ENCODE measurements at regions not wholly inside any gene's neighbourhood (a gene's known extent, or its start where the extent isn't known, plus 50 kb on each side); places are given as distances from the start of the nearest gene placed in this dataset.

- no peak for TF ChIP-seq CTCF (IDR thresholded peaks at IDR 0.05)
- no peak for TF ChIP-seq POLR2A (IDR thresholded peaks at IDR 0.05)
- Histone ChIP-seq H3K4me1 (no peaks in the 10 kb centered on the region), H3K4me3 (no peak overlapping the region), H3K9me3 (no peaks in the 10 kb centered on the region), H3K27me3 (no peaks in the 10 kb centered on the region), H3K27ac (no peak overlapping the region), H3K36me3 (ENCODE audit: low read depth, missing control alignments) (no peaks in the 10 kb centered on the region)
- intact Hi-C loops (cut with DNase I; ENCODE audit: low total_unique reads) = no loop called here
- no peak for DNase-seq
- WGBS, 2 donors = 63 to 78% methylated on average over 3 of the region's 3 CpGs
Measured at GRCh38 chr5:5695266-5695665, 272.8 kb downstream of the ICE1 start.

GRCh38 chr5:5688925-5689310, 266.4 kb downstream of the ICE1 start:
- no peak overlapping the region for H3K27ac ChIP-seq
- no peak for TF ChIP-seq CTCF (IDR thresholded peaks at IDR 0.05)
- TF ChIP-seq POLR2A (IDR thresholded peaks at IDR 0.05) = no peak
- no peaks in the 10 kb centered on the region for H3K4me1 ChIP-seq
- 72 to 83% methylated on average over 2 of the region's 2 CpGs for WGBS, 2 donors
- H3K9me3 ChIP-seq = no peaks in the 10 kb centered on the region
- no peak for DNase-seq
- no peak overlapping the region for H3K4me3 ChIP-seq
- no peaks in the 10 kb centered on the region for H3K27me3 ChIP-seq
- intact Hi-C loops (cut with DNase I; ENCODE audit: low total_unique reads) = no loop called here
- H3K36me3 ChIP-seq (ENCODE audit: low read depth, missing control alignments) = no peaks in the 10 kb centered on the region

- Histone ChIP-seq H3K4me3 (no peak overlapping the region), H3K9me3 (no peaks in the 10 kb centered on the region), H3K4me1 (no peaks in the 10 kb centered on the region), H3K36me3 (ENCODE audit: low read depth, missing control alignments) (no peaks in the 10 kb centered on the region), H3K27ac (no peak overlapping the region), H3K27me3 (no peaks in the 10 kb centered on the region)
- DNase-seq = no peak
- WGBS, 2 donors = 67 to 68% methylated on average over 8 of the region's 8 CpGs
- no peak for TF ChIP-seq POLR2A (IDR thresholded peaks at IDR 0.05)
- TF ChIP-seq CTCF (IDR thresholded peaks at IDR 0.05) = no peak
- intact Hi-C loops (cut with DNase I; ENCODE audit: low total_unique reads) = no loop called here
Measured at GRCh38 chr5:5688194-5688924, 265.9 kb downstream of the ICE1 start.

GRCh38 chr5:5687113-5687512, 264.6 kb downstream of the ICE1 start:
- Histone ChIP-seq H3K9me3 (no peaks in the 10 kb centered on the region), H3K4me1 (no peaks in the 10 kb centered on the region), H3K27me3 (no peaks in the 10 kb centered on the region), H3K27ac (no peak overlapping the region), H3K36me3 (ENCODE audit: low read depth, missing control alignments) (no peaks in the 10 kb centered on the region), H3K4me3 (no peak overlapping the region)
- intact Hi-C loops (cut with DNase I; ENCODE audit: low total_unique reads) = no loop called here
- WGBS, 2 donors = 90 to 94% methylated on average over 2 of the region's 2 CpGs
- no peak for DNase-seq
- TF ChIP-seq POLR2A (IDR thresholded peaks at IDR 0.05) (no peak), CTCF (IDR thresholded peaks at IDR 0.05) (no peak)

- Histone ChIP-seq H3K36me3 (ENCODE audit: low read depth, missing control alignments) (no peaks in the 10 kb centered on the region), H3K9me3 (no peaks in the 10 kb centered on the region), H3K27me3 (no peaks in the 10 kb centered on the region), H3K27ac (no peak overlapping the region), H3K4me3 (no peak overlapping the region), H3K4me1 (no peaks in the 10 kb centered on the region)
- DNase-seq = no peak
- intact Hi-C loops (cut with DNase I; ENCODE audit: low total_unique reads) = no loop called here
- TF ChIP-seq CTCF (IDR thresholded peaks at IDR 0.05) = no peak
- no peak for TF ChIP-seq POLR2A (IDR thresholded peaks at IDR 0.05)
- 92 to 93% methylated on average over 6 of the region's 6 CpGs for WGBS, 2 donors
Measured at GRCh38 chr5:5686356-5686755, 263.9 kb downstream of the ICE1 start.
